Testis (tissue), 2 donors: ENCODE measurements at regions not wholly inside any gene's neighbourhood (a gene's known extent, or its start where the extent isn't known, plus 50 kb on each side); places are given as distances from the start of the nearest gene placed in this dataset.

ENCODE experiments used
- CTCF ChIP-seq, 3 experiments: fragments of 450-650 bp in 2 of 3; fragments of 200-600 bp in 1 of 3; sonication (generic) in 1 of 3; IDR thresholded peaks; one replicate each; pipeline ENCODE4 v1.5.1; 2016 to 2019; ENCODE audit warnings: antibody characterized with exemption in 3 of 3, mild to moderate bottlenecking in 2 of 3, moderate library complexity in 1 of 3
- POLR2A ChIP-seq: fragments of 450-650 bp; IDR thresholded peaks from one replicate; pipeline ENCODE4 v1.6.1; 2017; ENCODE audit warnings: antibody characterized with exemption, mild to moderate bottlenecking, moderate library complexity

- TF ChIP-seq POLR2A = no peak
- no peak for TF ChIP-seq CTCF (IDR thresholded peaks at IDR 0.05)
Observed at GRCh38 chr4:110265001-110265400, 66.6 kb upstream of the ELOVL6 start.
